Endodermal cell (in vitro differentiated cells): ENCODE measurements at regions not wholly inside any gene's neighbourhood (a gene's known extent, or its start where the extent isn't known, plus 50 kb on each side); places are given as distances from the start of the nearest gene placed in this dataset.
A peak's percentile ranks its signal among the peaks of the same experiment; 100 is the strongest.

Experiments
- DNase-seq: peaks from one replicate; pipeline ENCODE4 v3.0.0-alpha.2; 2017
- H3K27ac ChIP-seq: 2 replicates; pipeline ENCODE4 v1.5.1; 2013; ENCODE audit warnings: mild to moderate bottlenecking, low read depth, low read length, moderate library complexity
- H3K27me3 ChIP-seq: 2 replicates; pipeline ENCODE4 v1.6.1; 2013; ENCODE audit warnings: mild to moderate bottlenecking, low read length, moderate library complexity; ENCODE audit not compliant: insufficient read depth, control insufficient read depth, poor library complexity, severe bottlenecking
- H3K36me3 ChIP-seq: 2 replicates; pipeline ENCODE4 v1.7.0; 2013; ENCODE audit warnings: mild to moderate bottlenecking, low read length, moderate library complexity; ENCODE audit not compliant: control insufficient read depth, insufficient read depth
- H3K4me1 ChIP-seq: one replicate; pipeline ENCODE4 v1.7.0; 2013; ENCODE audit warnings: low read length; ENCODE audit not compliant: control insufficient read depth, insufficient read depth
- H3K4me3 ChIP-seq: 2 replicates; pipeline ENCODE4 v1.5.1; 2013; ENCODE audit warnings: mild to moderate bottlenecking, low read length, moderate library complexity
- H3K9ac ChIP-seq: 2 replicates; pipeline ENCODE4 v1.6.1; 2013; ENCODE audit warnings: mild to moderate bottlenecking, low read length, moderate library complexity; ENCODE audit not compliant: poor library complexity, severe bottlenecking; ENCODE audit errors: extremely low read depth
- H3K9me3 ChIP-seq: 2 replicates; pipeline ENCODE4 v1.6.1; 2013; ENCODE audit warnings: mild to moderate bottlenecking, low read length, moderate library complexity; ENCODE audit not compliant: control insufficient read depth
- H3K27ac Mint-ChIP-seq: 2 replicates; pipeline ENCODE4 v1.8.0; 2020; ENCODE audit warnings: mixed read lengths
- H3K27me3 Mint-ChIP-seq: 2 replicates; pipeline ENCODE4 v1.8.0; 2021; ENCODE audit warnings: mild to moderate bottlenecking, mixed read lengths; ENCODE audit not compliant: insufficient read depth
- H3K36me3 Mint-ChIP-seq: 2 replicates; pipeline ENCODE4 v1.8.0; 2020; ENCODE audit warnings: low read depth, mixed read lengths
- H3K4me1 Mint-ChIP-seq: 2 replicates; pipeline ENCODE4 v1.8.0; 2020; ENCODE audit warnings: mixed read lengths
- H3K4me3 Mint-ChIP-seq: 2 replicates; pipeline ENCODE4 v1.8.0; 2020; ENCODE audit warnings: mild to moderate bottlenecking, moderate library complexity, mixed read lengths
- H3K9me3 Mint-ChIP-seq: 2 replicates; pipeline ENCODE4 v1.8.0; 2020; ENCODE audit warnings: mild to moderate bottlenecking, mixed read lengths
- WGBS, 2 experiments: methylation state at CpG; one replicate each; pipeline versions ENCODE4 v1.1.5 to v1.1.7; 2013; ENCODE audit warnings: missing lambda C conversion rate in 2 of 2, mixed read lengths in 1 of 2; ENCODE audit not compliant: insufficient coverage in 1 of 2, insufficient read length in 1 of 2; 5-methylcytosine and 5-hydroxymethylcytosine counted together
- TF ChIP-seq, protein P1 (sequence below): fragments of 200-600 bp; sonication (generic); conservative IDR thresholded peaks from 2 replicates; pipeline ENCODE4 v1.5.0; 2021; ENCODE audit warnings: antibody characterized with exemption, mild to moderate bottlenecking

DNA sequence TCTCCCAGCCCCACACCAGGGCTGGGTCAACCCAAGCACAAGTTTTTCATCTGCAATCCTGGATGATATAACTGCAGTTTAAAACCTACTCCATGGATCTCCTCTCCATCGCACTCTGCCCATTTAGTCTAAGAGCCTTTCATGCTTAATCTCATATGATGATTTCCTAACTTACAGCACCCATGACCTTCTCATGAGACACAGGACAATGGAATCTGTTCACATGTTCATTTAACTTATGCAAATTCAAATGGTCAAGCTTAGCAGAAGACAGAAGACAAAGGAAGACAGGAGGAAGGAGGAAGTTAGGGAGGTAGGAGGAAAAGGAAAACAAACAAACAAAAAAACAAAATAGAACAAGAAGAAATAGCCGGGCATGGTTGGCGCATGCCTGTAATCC is 64.6 kb upstream of the PNMA1 start:
- Histone ChIP-seq H3K27ac (no peak overlapping the region), H3K36me3 (no peaks in the 10 kb centered on the region), H3K9me3 (no peaks in the 10 kb centered on the region), H3K4me3 (no peak overlapping the region), H3K4me1 (peaks cover 15% of the 10 kb centered on the region), H3K27me3 (no peaks in the 10 kb centered on the region), H3K9ac (no peak overlapping the region)
- H3K4me3 Mint-ChIP-seq: no peak overlapping the region
- peaks cover 37% of the 10 kb centered on the region for H3K4me1 Mint-ChIP-seq
- no peaks in the 10 kb centered on the region for H3K9me3 Mint-ChIP-seq
- TF ChIP-seq, protein P1, sequence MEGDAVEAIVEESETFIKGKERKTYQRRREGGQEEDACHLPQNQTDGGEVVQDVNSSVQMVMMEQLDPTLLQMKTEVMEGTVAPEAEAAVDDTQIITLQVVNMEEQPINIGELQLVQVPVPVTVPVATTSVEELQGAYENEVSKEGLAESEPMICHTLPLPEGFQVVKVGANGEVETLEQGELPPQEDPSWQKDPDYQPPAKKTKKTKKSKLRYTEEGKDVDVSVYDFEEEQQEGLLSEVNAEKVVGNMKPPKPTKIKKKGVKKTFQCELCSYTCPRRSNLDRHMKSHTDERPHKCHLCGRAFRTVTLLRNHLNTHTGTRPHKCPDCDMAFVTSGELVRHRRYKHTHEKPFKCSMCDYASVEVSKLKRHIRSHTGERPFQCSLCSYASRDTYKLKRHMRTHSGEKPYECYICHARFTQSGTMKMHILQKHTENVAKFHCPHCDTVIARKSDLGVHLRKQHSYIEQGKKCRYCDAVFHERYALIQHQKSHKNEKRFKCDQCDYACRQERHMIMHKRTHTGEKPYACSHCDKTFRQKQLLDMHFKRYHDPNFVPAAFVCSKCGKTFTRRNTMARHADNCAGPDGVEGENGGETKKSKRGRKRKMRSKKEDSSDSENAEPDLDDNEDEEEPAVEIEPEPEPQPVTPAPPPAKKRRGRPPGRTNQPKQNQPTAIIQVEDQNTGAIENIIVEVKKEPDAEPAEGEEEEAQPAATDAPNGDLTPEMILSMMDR: no peak
- H3K27ac Mint-ChIP-seq: no peak overlapping the region
- DNase-seq: no peak
- no peaks in the 10 kb centered on the region for H3K27me3 Mint-ChIP-seq
- 94 to 96% methylated on average over 3 of the region's 3 CpGs for WGBS, 2 experiments
- peaks cover 8% of the 10 kb centered on the region for H3K36me3 Mint-ChIP-seq

- peaks cover 8% of the 10 kb centered on the region for H3K36me3 Mint-ChIP-seq
- H3K27ac ChIP-seq: no peak overlapping the region
- H3K27ac Mint-ChIP-seq: no peak overlapping the region
- H3K36me3 ChIP-seq: no peaks in the 10 kb centered on the region
- WGBS, 2 experiments: 79 to 83% methylated on average over 7 of the region's 7 CpGs
- H3K4me3 Mint-ChIP-seq: no peak overlapping the region
- no peak overlapping the region for H3K9ac ChIP-seq
- TF ChIP-seq, protein P1: peak; percentile 68
- no peaks in the 10 kb centered on the region for H3K9me3 ChIP-seq
- no peak overlapping the region for H3K4me3 ChIP-seq
- no peaks in the 10 kb centered on the region for H3K27me3 Mint-ChIP-seq
- H3K4me1 ChIP-seq: peaks cover 10% of the 10 kb centered on the region
- H3K4me1 Mint-ChIP-seq: peaks cover 29% of the 10 kb centered on the region
- H3K9me3 Mint-ChIP-seq: no peaks in the 10 kb centered on the region
- DNase-seq: peak; percentile 70
- no peaks in the 10 kb centered on the region for H3K27me3 ChIP-seq
These were observed 63.2 kb upstream of the PNMA1 start for GRCh38 chr14:73777420-73777819.

DNA sequence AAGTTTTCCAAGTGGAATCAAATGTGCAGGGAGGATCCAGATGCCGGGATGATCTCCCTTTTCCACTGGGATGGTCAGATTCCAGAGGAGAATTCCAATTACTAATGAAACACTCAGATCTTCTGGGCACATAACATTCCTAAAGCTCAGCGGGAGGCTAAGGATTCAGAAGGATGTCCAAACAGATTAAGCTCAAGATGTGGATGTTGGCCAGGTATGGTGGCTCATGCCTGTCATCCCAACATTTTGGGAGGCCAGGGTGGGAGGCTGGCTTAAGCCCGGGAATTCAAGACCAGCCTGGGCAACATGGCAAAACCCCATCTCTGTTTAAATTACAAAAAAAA is 62.0 kb upstream of the PNMA1 start:
- no peaks in the 10 kb centered on the region for H3K36me3 ChIP-seq
- Mint-ChIP-seq H3K27ac (no peak overlapping the region), H3K9me3 (no peaks in the 10 kb centered on the region), H3K27me3 (no peaks in the 10 kb centered on the region), H3K36me3 (peaks cover 8% of the 10 kb centered on the region), H3K4me1 (peaks cover 40% of the 10 kb centered on the region), H3K4me3 (no peak overlapping the region)
- no peaks in the 10 kb centered on the region for H3K9me3 ChIP-seq
- H3K27me3 ChIP-seq: no peaks in the 10 kb centered on the region
- DNase-seq: no peak
- 92 to 99% methylated on average over 2 to 3 of the region's 3 CpGs for WGBS, 2 experiments
- H3K4me1 ChIP-seq: peaks cover 21% of the 10 kb centered on the region
- TF ChIP-seq, protein P1: no peak
- H3K27ac ChIP-seq: no peak overlapping the region
- no peak overlapping the region for H3K4me3 ChIP-seq
- H3K9ac ChIP-seq: no peak overlapping the region
